ENCODE measurements at regions not wholly inside any gene's neighbourhood (a gene's known extent, or its start where the extent isn't known, plus 50 kb on each side); places are given as distances from the start of the nearest gene placed in this dataset.

- TF ChIP-seq, protein P1, sequence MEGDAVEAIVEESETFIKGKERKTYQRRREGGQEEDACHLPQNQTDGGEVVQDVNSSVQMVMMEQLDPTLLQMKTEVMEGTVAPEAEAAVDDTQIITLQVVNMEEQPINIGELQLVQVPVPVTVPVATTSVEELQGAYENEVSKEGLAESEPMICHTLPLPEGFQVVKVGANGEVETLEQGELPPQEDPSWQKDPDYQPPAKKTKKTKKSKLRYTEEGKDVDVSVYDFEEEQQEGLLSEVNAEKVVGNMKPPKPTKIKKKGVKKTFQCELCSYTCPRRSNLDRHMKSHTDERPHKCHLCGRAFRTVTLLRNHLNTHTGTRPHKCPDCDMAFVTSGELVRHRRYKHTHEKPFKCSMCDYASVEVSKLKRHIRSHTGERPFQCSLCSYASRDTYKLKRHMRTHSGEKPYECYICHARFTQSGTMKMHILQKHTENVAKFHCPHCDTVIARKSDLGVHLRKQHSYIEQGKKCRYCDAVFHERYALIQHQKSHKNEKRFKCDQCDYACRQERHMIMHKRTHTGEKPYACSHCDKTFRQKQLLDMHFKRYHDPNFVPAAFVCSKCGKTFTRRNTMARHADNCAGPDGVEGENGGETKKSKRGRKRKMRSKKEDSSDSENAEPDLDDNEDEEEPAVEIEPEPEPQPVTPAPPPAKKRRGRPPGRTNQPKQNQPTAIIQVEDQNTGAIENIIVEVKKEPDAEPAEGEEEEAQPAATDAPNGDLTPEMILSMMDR (IDR thresholded peaks at IDR 0.05; ENCODE audit: low read depth, low read length), result no peak
Observed at GRCh38 chr9:515665-516064, 301.0 kb downstream of the DOCK8 start.

DNA sequence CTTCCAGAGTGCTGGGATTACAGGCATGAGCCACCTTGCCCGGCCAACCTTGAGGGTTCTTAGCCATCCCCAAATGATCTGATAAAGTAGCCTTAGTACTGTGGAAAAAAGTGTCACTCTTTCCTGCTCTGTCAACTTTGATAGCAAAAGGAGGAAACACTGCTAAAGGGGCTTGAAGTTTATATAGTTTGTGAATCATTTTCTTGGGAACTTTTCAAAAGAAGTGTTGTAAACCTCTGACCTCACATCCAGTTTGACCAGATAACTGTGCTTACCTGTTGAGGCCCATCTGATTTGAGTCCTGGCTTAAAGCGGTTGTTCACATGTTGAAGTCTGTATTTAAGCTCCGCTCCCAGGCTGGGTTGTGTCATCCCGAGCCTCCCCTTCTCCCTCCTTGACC is 303.3 kb downstream of the DOCK8 start:
- H3K4me3 ChIP-seq (ENCODE audit: low read depth, low read length), result no peak overlapping the region
- TF ChIP-seq, protein P1 (IDR thresholded peaks at IDR 0.05; ENCODE audit: low read depth, low read length), result no peak

More at GRCh38 chr9:515665-516064, 301.0 kb downstream of the DOCK8 start:
- H3K4me3 ChIP-seq (ENCODE audit: low read depth, low read length), result no peak overlapping the region

- TF ChIP-seq, protein P1 (IDR thresholded peaks at IDR 0.05; ENCODE audit: low read depth, low read length), result no peak
- no peak overlapping the region for H3K4me3 ChIP-seq (ENCODE audit: low read depth, low read length)
Observed at GRCh38 chr9:518540-518939, 303.9 kb downstream of the DOCK8 start.

DNA sequence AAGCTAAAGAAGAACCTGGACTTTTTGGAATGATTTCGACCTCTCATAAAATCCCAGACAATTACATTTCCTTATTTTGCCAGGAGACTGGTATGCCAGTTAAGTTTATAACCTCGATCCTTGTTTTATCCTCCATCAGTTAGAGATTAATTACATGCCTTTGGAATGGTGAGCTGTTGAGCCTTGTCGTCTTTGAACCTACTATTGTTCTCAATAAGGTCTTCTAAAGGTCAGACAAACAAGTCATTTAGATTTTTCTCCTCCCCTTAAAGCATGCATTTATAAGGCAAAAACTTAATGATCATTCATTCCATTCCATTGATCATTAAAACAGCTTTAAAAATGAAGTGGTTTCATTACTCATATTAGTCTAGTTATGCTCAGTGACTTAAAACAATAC is 304.9 kb downstream of the DOCK8 start:
- TF ChIP-seq, protein P1 (IDR thresholded peaks at IDR 0.05; ENCODE audit: low read depth, low read length), result no peak
- H3K4me3 ChIP-seq (ENCODE audit: low read depth, low read length), result no peak overlapping the region

DNA sequence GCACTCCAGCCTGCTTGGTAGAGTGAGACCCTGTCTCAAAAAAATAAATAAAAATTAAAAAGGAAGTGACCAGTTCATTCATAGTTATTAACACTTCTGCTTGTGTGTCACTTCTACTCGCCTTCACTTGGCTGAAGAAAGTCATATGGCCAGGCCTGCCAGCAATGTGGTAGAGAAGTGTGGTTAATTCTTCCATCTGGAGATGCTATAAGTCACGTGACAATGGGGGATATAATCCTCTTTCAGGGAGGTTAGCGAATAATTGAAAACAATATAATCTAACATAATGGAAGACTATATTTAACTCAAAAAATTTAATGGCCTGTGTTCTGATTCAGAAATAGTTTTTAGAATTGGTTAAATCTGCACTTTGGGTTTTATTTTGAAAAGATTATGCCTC is 305.6 kb downstream of the DOCK8 start:
- TF ChIP-seq, protein P1 (IDR thresholded peaks at IDR 0.05; ENCODE audit: low read depth, low read length), result no peak
- H3K4me3 ChIP-seq (ENCODE audit: low read depth, low read length), result no peak overlapping the region

DNA sequence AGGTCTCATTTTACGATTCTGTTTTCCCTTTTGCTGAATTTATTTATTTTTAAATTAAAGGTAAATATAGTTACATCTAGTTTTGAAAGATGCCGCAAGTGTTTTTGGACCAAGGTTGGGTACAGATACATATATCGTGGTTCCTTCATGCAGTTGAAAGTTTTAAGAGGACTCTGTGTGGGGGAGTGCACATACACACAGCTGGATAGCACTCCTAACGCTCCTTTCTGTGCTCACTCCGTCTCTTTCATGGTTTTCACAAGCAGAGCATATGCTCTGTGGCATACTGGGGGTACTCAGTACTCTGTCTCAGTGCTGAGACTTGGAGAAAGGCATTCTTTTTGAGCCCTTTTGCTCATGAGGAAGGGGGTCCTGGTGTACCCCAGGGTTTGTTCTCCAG is 307.5 kb downstream of the DOCK8 start:
- TF ChIP-seq, protein P1 (IDR thresholded peaks at IDR 0.05; ENCODE audit: low read depth, low read length), result no peak
- H3K4me3 ChIP-seq (ENCODE audit: low read depth, low read length), result no peak overlapping the region

DNA sequence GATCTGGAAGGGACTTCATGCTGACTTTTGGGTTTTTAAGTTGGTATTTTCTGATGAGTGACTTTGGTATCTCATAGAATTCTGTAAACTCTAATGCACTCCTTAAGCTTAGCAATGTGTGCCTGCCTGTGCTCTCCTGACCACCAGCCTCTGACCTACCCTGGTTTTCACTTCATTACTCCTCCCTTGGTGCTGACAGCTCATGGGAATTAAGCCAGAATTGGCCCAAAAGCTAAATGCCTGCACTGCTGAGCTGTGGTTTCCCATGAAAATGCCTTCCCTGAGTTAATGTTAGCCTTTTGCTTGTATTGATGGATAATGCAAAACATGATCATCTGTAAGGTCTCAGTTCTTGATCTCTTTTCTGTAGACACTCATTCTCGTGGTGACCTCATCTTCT is 308.0 kb downstream of the DOCK8 start:
- TF ChIP-seq, protein P1 (IDR thresholded peaks at IDR 0.05; ENCODE audit: low read depth, low read length), result no peak
- no peak overlapping the region for H3K4me3 ChIP-seq (ENCODE audit: low read depth, low read length)
